WTC11 (cell line): ENCODE measurements at regions not wholly inside any gene's neighbourhood (a gene's known extent, or its start where the extent isn't known, plus 50 kb on each side); places are given as distances from the start of the nearest gene placed in this dataset.

Experiments
- ATAC-seq: fragments of 200-7000 bp; cut with Tn5 transposase; 2 replicates; pipeline ENCODE4 v1.10.0; 2021; ENCODE audit warnings: mild to moderate bottlenecking, moderate library complexity
- CTCF ChIA-PET: fragments of 300-600 bp; sonication (Branson Sonifier 250); formaldehyde crosslinking; loops from one replicate; lab custom pipeline; 2021; ENCODE audit warnings: antibody characterized with exemption; lab: Charles Lee
- POLR2A ChIA-PET: fragments of 350-600 bp; sonication (Branson Sonifier 250); formaldehyde crosslinking; loops from one replicate; lab custom pipeline; 2021; ENCODE audit warnings: antibody characterized with exemption; lab: Charles Lee
- DNase-seq: peaks from one replicate; pipeline ENCODE4 v3.0.0; 2021; ENCODE audit warnings: low spot score
- H3K27ac Mint-ChIP-seq: 2 replicates; pipeline ENCODE4 v1.8.0; 2021; ENCODE audit warnings: mixed read lengths
- H3K27me3 Mint-ChIP-seq: 2 replicates; pipeline ENCODE4 v1.8.0; 2021; ENCODE audit warnings: low read depth, mild to moderate bottlenecking, moderate library complexity, mixed read lengths
- H3K36me3 Mint-ChIP-seq: 2 replicates; pipeline ENCODE4 v1.8.0; 2021; ENCODE audit warnings: mixed read lengths
- H3K4me1 Mint-ChIP-seq: 2 replicates; pipeline ENCODE4 v1.8.0; 2022; ENCODE audit warnings: mixed read lengths
- H3K4me3 Mint-ChIP-seq: 2 replicates; pipeline ENCODE4 v1.8.0; 2021; ENCODE audit warnings: mild to moderate bottlenecking, moderate library complexity, mixed read lengths
- H3K9me3 Mint-ChIP-seq: 2 replicates; pipeline ENCODE4 v1.8.0; 2021; ENCODE audit warnings: mixed read lengths
- ATF1 ChIP-seq: sonication (generic); formaldehyde crosslinking; IDR thresholded peaks from 2 replicates; pipeline ENCODE4 v1.8.1; 2023; ENCODE audit warnings: mild to moderate bottlenecking, moderate library complexity, missing genetic modification reagents
- CREB1 ChIP-seq: sonication (generic); formaldehyde crosslinking; IDR thresholded peaks from 2 replicates; pipeline ENCODE4 v1.8.0; 2023; ENCODE audit warnings: mild to moderate bottlenecking, missing genetic modification reagents
- EMX1 ChIP-seq: fragments of 250-450 bp; sonication (Bioruptor Pico); IDR thresholded peaks from 2 replicates; pipeline ENCODE4 v1.8.0; 2021; ENCODE audit warnings: mild to moderate bottlenecking
- ESRRA ChIP-seq: sonication (generic); formaldehyde crosslinking; IDR thresholded peaks from 2 replicates; pipeline ENCODE4 v1.8.1; 2022; ENCODE audit warnings: mild to moderate bottlenecking, missing genetic modification reagents, borderline replicate concordance
- GRHL2 ChIP-seq: fragments of 250-450 bp; sonication (Bioruptor Pico); IDR thresholded peaks from 2 replicates; pipeline ENCODE4 v1.8.0; 2022; ENCODE audit warnings: mild to moderate bottlenecking, moderate library complexity; ENCODE audit not compliant: insufficient replicate concordance, severe bottlenecking
- HMGA2 ChIP-seq: fragments of 250-450 bp; sonication (Bioruptor Pico); IDR thresholded peaks from 2 replicates; pipeline ENCODE4 v1.4.0; 2021; ENCODE audit warnings: mild to moderate bottlenecking, moderate library complexity
- JAZF1 ChIP-seq: fragments of 250-450 bp; sonication (Bioruptor Pico); IDR thresholded peaks from 2 replicates; pipeline ENCODE4 v1.9.0; 2021; ENCODE audit warnings: moderate library complexity, mild to moderate bottlenecking, inconsistent platforms
- NFATC4 ChIP-seq: fragments of 250-450 bp; sonication (Bioruptor Pico); IDR thresholded peaks from 2 replicates; pipeline ENCODE4 v1.9.0; 2021; ENCODE audit warnings: mild to moderate bottlenecking
- NFYB ChIP-seq: sonication (generic); formaldehyde crosslinking; conservative IDR thresholded peaks from 2 replicates; pipeline ENCODE4 v1.8.0; 2022; ENCODE audit warnings: low read depth, missing genetic modification reagents
- SMAD3 ChIP-seq: sonication (generic); formaldehyde crosslinking; IDR thresholded peaks from 2 replicates; pipeline ENCODE4 v1.8.0; 2022; ENCODE audit warnings: missing genetic modification reagents, mild to moderate bottlenecking, borderline replicate concordance
- STAT6 ChIP-seq: sonication (generic); formaldehyde crosslinking; conservative IDR thresholded peaks from 2 replicates; pipeline ENCODE4 v1.8.1; 2023; ENCODE audit warnings: mild to moderate bottlenecking, low read depth, missing genetic modification reagents, moderate library complexity
- ZBTB21 ChIP-seq: sonication (generic); formaldehyde crosslinking; IDR thresholded peaks from 2 replicates; pipeline ENCODE4 v1.8.1; 2023; ENCODE audit warnings: mild to moderate bottlenecking, missing genetic modification reagents, borderline replicate concordance
- ZNF416 ChIP-seq: fragments of 250-450 bp; sonication (Bioruptor Pico); IDR thresholded peaks from 2 replicates; pipeline ENCODE4 v1.9.0; 2021; ENCODE audit warnings: mild to moderate bottlenecking, inconsistent platforms
- ZNF671 ChIP-seq: fragments of 250-450 bp; sonication (Bioruptor Pico); IDR thresholded peaks from 2 replicates; pipeline ENCODE4 v1.8.0; 2021; ENCODE audit warnings: mild to moderate bottlenecking
- TF ChIP-seq, protein P1 (sequence below): fragments of 250-450 bp; sonication (Bioruptor Pico); IDR thresholded peaks from 2 replicates; pipeline ENCODE4 v1.9.0; 2021; ENCODE audit warnings: mild to moderate bottlenecking
- TF ChIP-seq, protein P2 (sequence below): fragments of 250-450 bp; sonication (Bioruptor Pico); IDR thresholded peaks from 2 replicates; pipeline ENCODE4 v1.9.0; 2021; ENCODE audit warnings: mild to moderate bottlenecking
- TF ChIP-seq, protein P3 (sequence below): sonication (generic); formaldehyde crosslinking; IDR thresholded peaks from 2 replicates; pipeline ENCODE4 v1.8.1; 2023; ENCODE audit warnings: mild to moderate bottlenecking, missing genetic modification reagents
- TF ChIP-seq, protein P4 (sequence below): fragments of 250-450 bp; sonication (Bioruptor Pico); IDR thresholded peaks from 2 replicates; pipeline ENCODE4 v2.1.2; 2022; ENCODE audit warnings: mild to moderate bottlenecking, moderate library complexity

DNA sequence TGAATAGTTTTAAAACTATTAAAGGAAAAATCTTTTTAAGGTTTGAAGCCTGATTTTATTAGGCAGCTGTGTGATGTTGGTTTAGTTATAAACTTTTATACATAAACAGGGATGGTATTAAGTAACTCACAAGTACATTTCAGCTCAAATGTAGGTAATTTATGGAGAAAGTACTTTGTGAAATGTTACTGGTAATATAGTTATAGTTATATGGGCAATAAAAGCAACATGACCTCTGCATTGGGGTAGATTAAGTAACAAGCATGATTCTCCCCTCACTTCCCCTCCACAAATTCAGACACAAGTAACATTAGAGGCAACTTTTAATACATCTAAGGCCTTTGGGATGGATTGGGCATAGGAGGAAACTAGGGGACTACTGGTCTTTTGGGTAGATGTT is 154.3 kb upstream of the ID4 start (continued):
- TF ChIP-seq NFYB (CRISPR knock-in tag) (no peak), NFATC4 (no peak), HMGA2 (CRISPR knock-in tag) (no peak), ESRRA (CRISPR knock-in tag) (no peak), CREB1 (CRISPR knock-in tag) (no peak)
- TF ChIP-seq, protein P1, sequence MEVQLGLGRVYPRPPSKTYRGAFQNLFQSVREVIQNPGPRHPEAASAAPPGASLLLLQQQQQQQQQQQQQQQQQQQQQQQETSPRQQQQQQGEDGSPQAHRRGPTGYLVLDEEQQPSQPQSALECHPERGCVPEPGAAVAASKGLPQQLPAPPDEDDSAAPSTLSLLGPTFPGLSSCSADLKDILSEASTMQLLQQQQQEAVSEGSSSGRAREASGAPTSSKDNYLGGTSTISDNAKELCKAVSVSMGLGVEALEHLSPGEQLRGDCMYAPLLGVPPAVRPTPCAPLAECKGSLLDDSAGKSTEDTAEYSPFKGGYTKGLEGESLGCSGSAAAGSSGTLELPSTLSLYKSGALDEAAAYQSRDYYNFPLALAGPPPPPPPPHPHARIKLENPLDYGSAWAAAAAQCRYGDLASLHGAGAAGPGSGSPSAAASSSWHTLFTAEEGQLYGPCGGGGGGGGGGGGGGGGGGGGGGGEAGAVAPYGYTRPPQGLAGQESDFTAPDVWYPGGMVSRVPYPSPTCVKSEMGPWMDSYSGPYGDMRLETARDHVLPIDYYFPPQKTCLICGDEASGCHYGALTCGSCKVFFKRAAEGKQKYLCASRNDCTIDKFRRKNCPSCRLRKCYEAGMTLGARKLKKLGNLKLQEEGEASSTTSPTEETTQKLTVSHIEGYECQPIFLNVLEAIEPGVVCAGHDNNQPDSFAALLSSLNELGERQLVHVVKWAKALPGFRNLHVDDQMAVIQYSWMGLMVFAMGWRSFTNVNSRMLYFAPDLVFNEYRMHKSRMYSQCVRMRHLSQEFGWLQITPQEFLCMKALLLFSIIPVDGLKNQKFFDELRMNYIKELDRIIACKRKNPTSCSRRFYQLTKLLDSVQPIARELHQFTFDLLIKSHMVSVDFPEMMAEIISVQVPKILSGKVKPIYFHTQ (CRISPR knock-in tag): no peak
- TF ChIP-seq, protein P2, sequence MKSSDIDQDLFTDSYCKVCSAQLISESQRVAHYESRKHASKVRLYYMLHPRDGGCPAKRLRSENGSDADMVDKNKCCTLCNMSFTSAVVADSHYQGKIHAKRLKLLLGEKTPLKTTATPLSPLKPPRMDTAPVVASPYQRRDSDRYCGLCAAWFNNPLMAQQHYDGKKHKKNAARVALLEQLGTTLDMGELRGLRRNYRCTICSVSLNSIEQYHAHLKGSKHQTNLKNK (CRISPR knock-in tag): no peak

DNA sequence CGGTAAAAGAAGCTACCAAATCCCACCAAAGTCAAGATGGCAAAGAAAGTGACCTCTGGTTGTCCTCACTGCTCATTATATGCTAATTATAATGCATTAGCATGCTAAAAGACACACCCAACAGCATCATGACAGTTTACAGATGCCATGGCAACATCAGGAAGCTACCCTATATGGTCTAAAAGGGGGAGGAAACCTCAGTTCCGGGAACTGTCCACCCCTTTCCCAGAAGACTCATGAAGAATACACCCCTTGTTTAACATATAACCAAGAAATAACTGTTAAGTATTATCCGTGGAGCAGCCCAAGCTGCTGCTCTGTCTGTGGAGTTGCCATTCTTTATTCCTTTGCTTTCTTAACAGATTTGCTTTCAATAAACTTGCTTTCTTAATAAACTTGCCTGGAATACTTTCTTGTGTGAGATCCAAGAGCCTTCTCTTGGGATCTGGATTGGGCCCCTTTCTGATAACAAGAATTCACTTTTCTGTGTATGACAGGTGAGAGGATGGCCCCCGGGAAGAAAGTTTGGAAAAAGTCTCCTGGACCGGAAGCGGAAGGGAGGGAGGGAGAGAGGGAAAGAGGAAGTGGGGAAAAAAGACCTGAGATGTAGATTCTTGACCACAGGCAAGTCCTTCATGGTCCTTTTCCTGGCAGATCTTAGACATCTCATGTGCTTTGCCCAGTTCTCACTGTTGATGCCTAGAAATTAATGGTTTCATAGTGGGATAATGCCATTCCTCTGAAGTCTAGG is 146.7 kb upstream of the ID4 start:
- ChIA-PET POLR2A (interaction anchor here (0.7 to 1.7 kb wide), 3 partner anchors 147 to 443 kb away, joined by 3 to 11 read pairs (median 4); partner anchors contain the start of gene ID4), CTCF (interaction anchor here (1.3 kb wide), 2 partner anchors 21 to 146 kb away, joined by 4 to 6 read pairs; partner anchors contain the start of gene ID4)
- ATAC-seq (no peak), DNase-seq (no peak)
- H3K9me3 Mint-ChIP-seq: peaks cover 11% of the 10 kb centered on the region
- H3K27me3 Mint-ChIP-seq: no peaks in the 10 kb centered on the region; the same call in 1 of the 2 replicates
- peaks cover 49% of the 10 kb centered on the region for H3K4me1 Mint-ChIP-seq
- no peaks in the 10 kb centered on the region; the same call in 1 of the 2 replicates for H3K36me3 Mint-ChIP-seq
- no peak for TF ChIP-seq SMAD3 (CRISPR knock-in tag)
- TF ChIP-seq STAT6 (CRISPR knock-in tag): no peak
- TF ChIP-seq ZBTB21: no peak
- TF ChIP-seq, protein P3, sequence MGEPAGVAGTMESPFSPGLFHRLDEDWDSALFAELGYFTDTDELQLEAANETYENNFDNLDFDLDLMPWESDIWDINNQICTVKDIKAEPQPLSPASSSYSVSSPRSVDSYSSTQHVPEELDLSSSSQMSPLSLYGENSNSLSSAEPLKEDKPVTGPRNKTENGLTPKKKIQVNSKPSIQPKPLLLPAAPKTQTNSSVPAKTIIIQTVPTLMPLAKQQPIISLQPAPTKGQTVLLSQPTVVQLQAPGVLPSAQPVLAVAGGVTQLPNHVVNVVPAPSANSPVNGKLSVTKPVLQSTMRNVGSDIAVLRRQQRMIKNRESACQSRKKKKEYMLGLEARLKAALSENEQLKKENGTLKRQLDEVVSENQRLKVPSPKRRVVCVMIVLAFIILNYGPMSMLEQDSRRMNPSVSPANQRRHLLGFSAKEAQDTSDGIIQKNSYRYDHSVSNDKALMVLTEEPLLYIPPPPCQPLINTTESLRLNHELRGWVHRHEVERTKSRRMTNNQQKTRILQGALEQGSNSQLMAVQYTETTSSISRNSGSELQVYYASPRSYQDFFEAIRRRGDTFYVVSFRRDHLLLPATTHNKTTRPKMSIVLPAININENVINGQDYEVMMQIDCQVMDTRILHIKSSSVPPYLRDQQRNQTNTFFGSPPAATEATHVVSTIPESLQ: no peak
- TF ChIP-seq ZNF671 (CRISPR knock-in tag): no peak
- TF ChIP-seq ATF1 (CRISPR knock-in tag): no peak
- no peak for TF ChIP-seq EMX1 (CRISPR knock-in tag)
- TF ChIP-seq GRHL2 (CRISPR knock-in tag): no peak
- no peak for TF ChIP-seq JAZF1 (CRISPR knock-in tag)
- TF ChIP-seq, protein P4, sequence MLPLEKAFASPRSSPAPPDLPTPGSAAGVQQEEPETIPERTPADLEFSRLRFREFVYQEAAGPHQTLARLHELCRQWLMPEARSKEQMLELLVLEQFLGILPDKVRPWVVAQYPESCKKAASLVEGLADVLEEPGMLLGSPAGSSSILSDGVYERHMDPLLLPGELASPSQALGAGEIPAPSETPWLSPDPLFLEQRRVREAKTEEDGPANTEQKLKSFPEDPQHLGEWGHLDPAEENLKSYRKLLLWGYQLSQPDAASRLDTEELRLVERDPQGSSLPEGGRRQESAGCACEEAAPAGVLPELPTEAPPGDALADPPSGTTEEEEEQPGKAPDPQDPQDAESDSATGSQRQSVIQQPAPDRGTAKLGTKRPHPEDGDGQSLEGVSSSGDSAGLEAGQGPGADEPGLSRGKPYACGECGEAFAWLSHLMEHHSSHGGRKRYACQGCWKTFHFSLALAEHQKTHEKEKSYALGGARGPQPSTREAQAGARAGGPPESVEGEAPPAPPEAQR (CRISPR knock-in tag): no peak
- no peak for TF ChIP-seq ZNF416 (CRISPR knock-in tag)
- TF ChIP-seq, protein P1 (CRISPR knock-in tag): no peak
- peak overlapping the region; percentile 77 for H3K4me3 Mint-ChIP-seq
- H3K27ac Mint-ChIP-seq: peak overlapping the region; percentile 96
